ENCODE measurements at regions not wholly inside any gene's neighbourhood (a gene's known extent, or its start where the extent isn't known, plus 50 kb on each side); places are given as distances from the start of the nearest gene placed in this dataset.

DNA sequence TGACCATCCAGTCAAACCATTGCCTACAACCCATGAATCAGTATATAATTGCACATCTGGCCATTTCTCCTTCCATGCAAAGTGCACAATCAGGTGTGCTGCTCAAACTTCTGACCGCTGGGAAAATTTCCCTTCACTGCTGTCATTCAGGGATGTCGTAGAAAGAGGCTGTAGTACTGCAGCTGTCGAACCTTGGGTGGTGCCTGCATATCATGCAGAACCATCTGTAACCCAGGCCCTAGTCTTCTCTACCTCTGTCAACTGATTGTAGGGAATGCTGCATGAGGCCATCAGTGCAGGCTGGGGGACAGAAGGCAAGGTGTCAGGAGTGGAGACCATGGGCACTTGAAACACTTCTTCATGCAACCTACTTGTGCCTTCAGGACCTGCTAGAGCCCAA is 267.5 kb downstream of the CALCRL start:
- TF ChIP-seq POLR2AphosphoS5 (IDR thresholded peaks at IDR 0.05; ENCODE audit: low read depth) (no peak), GABPA (IDR thresholded peaks at IDR 0.05; ENCODE audit: low read depth) (no peak), SPI1 (IDR thresholded peaks at IDR 0.05; ENCODE audit: borderline replicate concordance, low read depth) (no peak)
- TF ChIP-seq, protein P1, sequence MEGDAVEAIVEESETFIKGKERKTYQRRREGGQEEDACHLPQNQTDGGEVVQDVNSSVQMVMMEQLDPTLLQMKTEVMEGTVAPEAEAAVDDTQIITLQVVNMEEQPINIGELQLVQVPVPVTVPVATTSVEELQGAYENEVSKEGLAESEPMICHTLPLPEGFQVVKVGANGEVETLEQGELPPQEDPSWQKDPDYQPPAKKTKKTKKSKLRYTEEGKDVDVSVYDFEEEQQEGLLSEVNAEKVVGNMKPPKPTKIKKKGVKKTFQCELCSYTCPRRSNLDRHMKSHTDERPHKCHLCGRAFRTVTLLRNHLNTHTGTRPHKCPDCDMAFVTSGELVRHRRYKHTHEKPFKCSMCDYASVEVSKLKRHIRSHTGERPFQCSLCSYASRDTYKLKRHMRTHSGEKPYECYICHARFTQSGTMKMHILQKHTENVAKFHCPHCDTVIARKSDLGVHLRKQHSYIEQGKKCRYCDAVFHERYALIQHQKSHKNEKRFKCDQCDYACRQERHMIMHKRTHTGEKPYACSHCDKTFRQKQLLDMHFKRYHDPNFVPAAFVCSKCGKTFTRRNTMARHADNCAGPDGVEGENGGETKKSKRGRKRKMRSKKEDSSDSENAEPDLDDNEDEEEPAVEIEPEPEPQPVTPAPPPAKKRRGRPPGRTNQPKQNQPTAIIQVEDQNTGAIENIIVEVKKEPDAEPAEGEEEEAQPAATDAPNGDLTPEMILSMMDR (IDR thresholded peaks at IDR 0.05; ENCODE audit: insufficient read depth, low read length) = no peak
- TF ChIP-seq, protein P2, sequence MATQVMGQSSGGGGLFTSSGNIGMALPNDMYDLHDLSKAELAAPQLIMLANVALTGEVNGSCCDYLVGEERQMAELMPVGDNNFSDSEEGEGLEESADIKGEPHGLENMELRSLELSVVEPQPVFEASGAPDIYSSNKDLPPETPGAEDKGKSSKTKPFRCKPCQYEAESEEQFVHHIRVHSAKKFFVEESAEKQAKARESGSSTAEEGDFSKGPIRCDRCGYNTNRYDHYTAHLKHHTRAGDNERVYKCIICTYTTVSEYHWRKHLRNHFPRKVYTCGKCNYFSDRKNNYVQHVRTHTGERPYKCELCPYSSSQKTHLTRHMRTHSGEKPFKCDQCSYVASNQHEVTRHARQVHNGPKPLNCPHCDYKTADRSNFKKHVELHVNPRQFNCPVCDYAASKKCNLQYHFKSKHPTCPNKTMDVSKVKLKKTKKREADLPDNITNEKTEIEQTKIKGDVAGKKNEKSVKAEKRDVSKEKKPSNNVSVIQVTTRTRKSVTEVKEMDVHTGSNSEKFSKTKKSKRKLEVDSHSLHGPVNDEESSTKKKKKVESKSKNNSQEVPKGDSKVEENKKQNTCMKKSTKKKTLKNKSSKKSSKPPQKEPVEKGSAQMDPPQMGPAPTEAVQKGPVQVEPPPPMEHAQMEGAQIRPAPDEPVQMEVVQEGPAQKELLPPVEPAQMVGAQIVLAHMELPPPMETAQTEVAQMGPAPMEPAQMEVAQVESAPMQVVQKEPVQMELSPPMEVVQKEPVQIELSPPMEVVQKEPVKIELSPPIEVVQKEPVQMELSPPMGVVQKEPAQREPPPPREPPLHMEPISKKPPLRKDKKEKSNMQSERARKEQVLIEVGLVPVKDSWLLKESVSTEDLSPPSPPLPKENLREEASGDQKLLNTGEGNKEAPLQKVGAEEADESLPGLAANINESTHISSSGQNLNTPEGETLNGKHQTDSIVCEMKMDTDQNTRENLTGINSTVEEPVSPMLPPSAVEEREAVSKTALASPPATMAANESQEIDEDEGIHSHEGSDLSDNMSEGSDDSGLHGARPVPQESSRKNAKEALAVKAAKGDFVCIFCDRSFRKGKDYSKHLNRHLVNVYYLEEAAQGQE (IDR thresholded peaks at IDR 0.05; ENCODE audit: insufficient replicate concordance, low read depth) = no peak
